SK-N-SH (cell line): ENCODE measurements at regions not wholly inside any gene's neighbourhood (a gene's known extent, or its start where the extent isn't known, plus 50 kb on each side); places are given as distances from the start of the nearest gene placed in this dataset.

ENCODE experiments used
- CTCF ChIA-PET: fragments of 300-600, 350-600 bp; formaldehyde crosslinking; extraction: SDS; loops from one replicate; lab custom pipeline; 2021; lab: Yijun Ruan, JAX
- POLR2A ChIA-PET: fragments of 350-600 bp; sonication (Branson Sonifier 250); formaldehyde crosslinking; extraction: SDS; loops from one replicate; lab custom pipeline; 2020; ENCODE audit warnings: antibody characterized with exemption, inconsistent platforms; lab: Yijun Ruan, JAX
- DNase-seq: peaks from one replicate; pipeline ENCODE4 v3.0.0; 2012
- H2AFZ ChIP-seq: fragments of 200-600 bp; sonication (generic); 2 replicates; pipeline ENCODE4 v1.8.1; 2016; ENCODE audit warnings: antibody characterized with exemption, mild to moderate bottlenecking, low read depth
- H3F3A ChIP-seq: fragments of 200-600 bp; sonication (generic); replicated peaks from 2 replicates; pipeline ENCODE3; 2016; ENCODE audit warnings: antibody characterized with exemption, mild to moderate bottlenecking; ENCODE audit not compliant: insufficient read depth
- H3K27ac ChIP-seq, 2 experiments: fragments of 200-500 bp in 1 of 2; fragments of 200-600 bp in 1 of 2; sonication (Bioruptor generic) in 1 of 2; sonication (generic), shearing (Covaris generic) in 1 of 2; 2 replicates each; pipeline versions ENCODE4 v1.5.1 to v1.6.1; 2014 to 2016; ENCODE audit warnings: low read depth in 2 of 2, inconsistent platforms in 1 of 2, low read length in 1 of 2, mild to moderate bottlenecking in 1 of 2, mixed read lengths in 1 of 2
- H3K27me3 ChIP-seq: fragments of 200-600 bp; sonication (generic), shearing (Covaris generic); 2 replicates; pipeline ENCODE4 v1.6.1; 2016; ENCODE audit warnings: mixed run types; ENCODE audit not compliant: insufficient read depth
- H3K36me3 ChIP-seq, 2 experiments: fragments of 200-500 bp in 1 of 2; fragments of 200-600 bp in 1 of 2; sonication (Bioruptor generic) in 1 of 2; sonication (generic) in 1 of 2; replicated peaks in 1 of 2; 2 replicates each; pipeline versions ENCODE3 to v1.5.1; 2014 to 2016; ENCODE audit warnings: low read length in 1 of 2, mild to moderate bottlenecking in 1 of 2; ENCODE audit not compliant: insufficient read depth in 2 of 2, control insufficient read depth in 1 of 2
- H3K4me1 ChIP-seq, 2 experiments: fragments of 200-500 bp in 1 of 2; fragments of 200-600 bp in 1 of 2; sonication (Bioruptor generic) in 1 of 2; sonication (generic), shearing (Covaris generic) in 1 of 2; 2 replicates each; pipeline versions ENCODE4 v1.5.1 to v1.6.1; 2014 to 2016; ENCODE audit warnings: low read depth in 1 of 2, low read length in 1 of 2, mixed run types in 1 of 2; ENCODE audit not compliant: insufficient read depth in 2 of 2, control insufficient read depth in 1 of 2
- H3K4me2 ChIP-seq: fragments of 200-600 bp; sonication (generic), shearing (Covaris generic); 2 replicates; pipeline ENCODE4 v1.6.1; 2017; ENCODE audit warnings: mixed run types
- H3K4me3 ChIP-seq, 2 experiments: fragments of 200-500 bp in 1 of 2; fragments of 200-600 bp in 1 of 2; sonication (Bioruptor generic) in 1 of 2; sonication (generic), shearing (Covaris generic) in 1 of 2; 2 replicates each; pipeline versions ENCODE4 v1.5.1 to v1.8.1; 2014 to 2016; ENCODE audit warnings: low read depth in 2 of 2, inconsistent platforms in 1 of 2, low read length in 1 of 2, mild to moderate bottlenecking in 1 of 2, mixed read lengths in 1 of 2, moderate library complexity in 1 of 2
- H3K79me2 ChIP-seq: fragments of 200-600 bp; sonication (generic); 2 replicates; pipeline ENCODE4 v1.8.1; 2017; ENCODE audit warnings: mild to moderate bottlenecking; ENCODE audit not compliant: insufficient read depth
- H3K9ac ChIP-seq: fragments of 200-600 bp; sonication (generic); 2 replicates; pipeline ENCODE4 v1.6.1; 2017; ENCODE audit warnings: mixed run types
- H3K9me2 ChIP-seq: fragments of 200-600 bp; sonication (generic); 2 replicates; pipeline ENCODE4 v1.6.1; 2017; ENCODE audit warnings: mixed run types
- H3K9me3 ChIP-seq: fragments of 200-600 bp; sonication (generic); 2 replicates; pipeline ENCODE4 v1.6.1; 2017; ENCODE audit warnings: mixed run types, mild to moderate bottlenecking, moderate library complexity
- H4K20me1 ChIP-seq: fragments of 200-600 bp; sonication (generic); 2 replicates; pipeline ENCODE4 v1.6.1; 2017; ENCODE audit warnings: mild to moderate bottlenecking, mixed run types; ENCODE audit not compliant: insufficient read depth
- EP300 ChIP-seq, 2 experiments: IDR thresholded peaks; 2 replicates each; pipeline versions ENCODE4 v1.4.0 to v1.6.1; 2012; ENCODE audit warnings: borderline replicate concordance in 1 of 2, low read depth in 1 of 2, low read length in 1 of 2
- FOXJ3 ChIP-seq: sonication (generic); formaldehyde crosslinking; IDR thresholded peaks from 2 replicates; pipeline ENCODE4 v1.5.1; 2020; ENCODE audit warnings: mild to moderate bottlenecking, missing genetic modification reagents
- PBX3 ChIP-seq: IDR thresholded peaks from 2 replicates; pipeline ENCODE4; 2012
- RAD21 ChIP-seq: IDR thresholded peaks from 2 replicates; pipeline ENCODE4 v1.6.1; 2012; ENCODE audit warnings: mild to moderate bottlenecking, low read length
- REST ChIP-seq: IDR thresholded peaks from 2 replicates; pipeline ENCODE4 v1.6.1; 2012; ENCODE audit warnings: mild to moderate bottlenecking, low read depth, low read length, moderate library complexity
- TAF1 ChIP-seq: IDR thresholded peaks from 2 replicates; pipeline ENCODE4 v1.6.1; 2012; ENCODE audit warnings: low read depth, mild to moderate bottlenecking, low read length, moderate library complexity, borderline replicate concordance
- TEAD4 ChIP-seq: IDR thresholded peaks from 2 replicates; pipeline ENCODE4 v1.4.0; 2012; ENCODE audit warnings: mild to moderate bottlenecking, borderline replicate concordance; ENCODE audit not compliant: insufficient read depth
- USF2 ChIP-seq: fragments of 150-350 bp; IDR thresholded peaks from 2 replicates; pipeline ENCODE4 v1.6.1; 2017; ENCODE audit warnings: antibody characterized with exemption, low read length, low read depth, borderline replicate concordance
- WGBS: methylation state at CpG from one replicate; pipeline ENCODE4 v1.1.6; 2017; ENCODE audit warnings: low lambda C conversion rate; 5-methylcytosine and 5-hydroxymethylcytosine counted together

- TF ChIP-seq USF2 (no peak), PBX3 (no peak), TAF1 (no peak), RAD21 (no peak)
- Histone ChIP-seq H3K9me2 (no peaks in the 10 kb centered on the region), H3K27me3 (no peaks in the 10 kb centered on the region; the same call in 1 of the 2 replicates), H3K36me3 (no peaks in the 10 kb centered on the region), H3K4me3 (no peak overlapping the region), H3K9me3 (no peaks in the 10 kb centered on the region), H4K20me1 (no peaks in the 10 kb centered on the region), H3K9ac (no peak overlapping the region), H3K4me1 (no peaks in the 10 kb centered on the region; a peak in 1 of 4 replicates), H3K27ac (no peak overlapping the region), H3K79me2 (no peaks in the 10 kb centered on the region), H2AFZ (no peak overlapping the region), H3K4me2 (no peak overlapping the region), H3F3A (no peaks in the 10 kb centered on the region)
- WGBS, result 75% methylated on average over 5 of the region's 5 CpGs
- DNase-seq, result no peak
- CTCF ChIA-PET, result interaction anchor here (0.7 kb wide), 1 partner anchor 20 kb away, joined by 3 read pairs; no protein-coding TSS in a partner anchor
- POLR2A ChIA-PET, result no interaction called here
Observed at GRCh38 chr14:94880106-94880505, 110.2 kb upstream of the GSC start.

GRCh38 chr14:94879537-94879936 is 109.6 kb upstream of the GSC start:
- H4K20me1 ChIP-seq, result no peaks in the 10 kb centered on the region
- no peaks in the 10 kb centered on the region for H3K9me2 ChIP-seq
- no peak overlapping the region for H3K4me3 ChIP-seq
- no peaks in the 10 kb centered on the region for H3F3A ChIP-seq
- ChIA-PET POLR2A (no interaction called here), CTCF (interaction anchor here (0.7 kb wide), 1 partner anchor 20 kb away, joined by 3 read pairs; no protein-coding TSS in a partner anchor)
- H3K79me2 ChIP-seq, result no peaks in the 10 kb centered on the region
- H3K9ac ChIP-seq, result no peak overlapping the region
- H2AFZ ChIP-seq, result no peak overlapping the region
- no peak for DNase-seq
- H3K4me1 ChIP-seq, result no peaks in the 10 kb centered on the region
- H3K36me3 ChIP-seq, result no peaks in the 10 kb centered on the region
- no peaks in the 10 kb centered on the region for H3K9me3 ChIP-seq
- no peak overlapping the region for H3K27ac ChIP-seq
- TF ChIP-seq EP300 (IDR thresholded peaks at IDR 0.05; ENCODE audit: borderline replicate concordance in 1 of 2, low read depth in 1 of 2, low read length in 1 of 2), result no peak
- no peak for TF ChIP-seq REST
- no peak for TF ChIP-seq TEAD4
- no peak for TF ChIP-seq FOXJ3 (CRISPR knock-in tag)
- no peak overlapping the region for H3K4me2 ChIP-seq
- H3K27me3 ChIP-seq, result no peaks in the 10 kb centered on the region; the same call in 1 of the 2 replicates
- WGBS, result 34% methylated on average over 5 of the region's 5 CpGs
